ENCODE measurements at regions not wholly inside any gene's neighbourhood (a gene's known extent, or its start where the extent isn't known, plus 50 kb on each side); places are given as distances from the start of the nearest gene placed in this dataset.

GRCh38 chr10:130246113-130246512 lies 109.9 kb downstream of the GLRX3 start:
- no peak for TF ChIP-seq GATA2 (IDR thresholded peaks at IDR 0.05; ENCODE audit: low read depth, low read length)
- no peak for TF ChIP-seq GATA3 (IDR thresholded peaks at IDR 0.05; ENCODE audit: low read depth, low read length)

Measured in SH-SY5Y (cell line).